Breast epithelium (tissue), 4 donors: ENCODE measurements at regions not wholly inside any gene's neighbourhood (a gene's known extent, or its start where the extent isn't known, plus 50 kb on each side); places are given as distances from the start of the nearest gene placed in this dataset.
A peak's percentile ranks its signal among the peaks of the same experiment; 100 is the strongest.
"Not testable (repeated sequence)": the region's sequence is repeated elsewhere in the genome, so short reads cannot be mapped to it uniquely, and the experiment has no call there.

Experiments used
- DNase-seq, 2 donors: peaks; one replicate each; pipeline ENCODE4 v3.0.0-alpha.2; 2019; ENCODE audit warnings: low spot score in 2 of 2
- H3K27ac ChIP-seq, 2 donors: fragments of 200-600 bp; sonication (generic) in 1 of 2; one replicate each; pipeline ENCODE4 v1.5.1; 2016 to 2019; ENCODE audit warnings: mild to moderate bottlenecking in 1 of 2
- H3K27me3 ChIP-seq, 2 donors: fragments of 200-600 bp; sonication (generic) in 1 of 2; one replicate each; pipeline versions ENCODE4 v1.5.1 to v1.6.0; 2017 to 2019; ENCODE audit warnings: control low read depth in 1 of 2, mild to moderate bottlenecking in 1 of 2
- H3K36me3 ChIP-seq: fragments of 200-600 bp; one replicate; pipeline ENCODE4 v1.5.1; 2019
- H3K4me1 ChIP-seq, 2 donors: fragments of 200-600 bp; sonication (generic); one replicate each; pipeline ENCODE4 v1.5.1; 2016 to 2019; ENCODE audit warnings: control low read depth in 1 of 2
- H3K4me3 ChIP-seq, 3 donors: fragments of 200-600 bp; sonication (generic); 1 replicate in 2 of 3; 2 replicates in 1 of 3; pipeline ENCODE4 v1.5.1; 2016 to 2019; ENCODE audit warnings: mild to moderate bottlenecking in 3 of 3, moderate library complexity in 2 of 3
- H3K9me3 ChIP-seq, 2 donors: fragments of 200-600 bp; sonication (generic) in 1 of 2; one replicate each; pipeline ENCODE4 v1.5.1; 2016 to 2019; ENCODE audit warnings: control low read depth in 1 of 2
- CTCF ChIP-seq, 3 donors: fragments of 450-650 bp; IDR thresholded peaks; one replicate each; pipeline ENCODE4 v1.5.1; 2016 to 2017; ENCODE audit warnings: antibody characterized with exemption in 3 of 3, mild to moderate bottlenecking in 3 of 3, moderate library complexity in 3 of 3
- POLR2A ChIP-seq: fragments of 450-650 bp; IDR thresholded peaks from one replicate; pipeline ENCODE4 v1.6.1; 2016; ENCODE audit warnings: antibody characterized with exemption, mild to moderate bottlenecking, moderate library complexity
- POLR2AphosphoS5 ChIP-seq, 3 donors: sonication (generic); formaldehyde crosslinking; IDR thresholded peaks; one replicate each; pipeline ENCODE4 v1.6.1; 2017; ENCODE audit warnings: antibody characterized with exemption in 3 of 3
- intact Hi-C: fragments of 100-400 bp; cut with DNase I; formaldehyde crosslinking; loops from one replicate; pipeline ENCODE4 v1.15.1; 2023; ENCODE audit warnings: low total_unique reads

- no peaks in the 10 kb centered on the region for H3K27me3 ChIP-seq
- H3K9me3 ChIP-seq, result no peaks in the 10 kb centered on the region
- intact Hi-C loops, result loop anchor here (5.0 kb wide), 1 partner anchor 200 kb away; no protein-coding TSS in a partner anchor
- no peaks in the 10 kb centered on the region for H3K4me1 ChIP-seq
- H3K36me3 ChIP-seq, result no peaks in the 10 kb centered on the region
- no peak overlapping the region for H3K4me3 ChIP-seq
- no peak overlapping the region for H3K27ac ChIP-seq
- TF ChIP-seq POLR2A (no peak), CTCF (IDR thresholded peaks at IDR 0.05) (no peak), POLR2AphosphoS5 (IDR thresholded peaks at IDR 0.05) (no peak)
- DNase-seq, result no peak
Measured at GRCh38 chr5:112552216-112552615, 133.1 kb upstream of the EPB41L4A start.

- H3K27ac ChIP-seq, result no peak overlapping the region
- TF ChIP-seq POLR2AphosphoS5 (IDR thresholded peaks at IDR 0.05) (no peak), POLR2A (no peak), CTCF (IDR thresholded peaks at IDR 0.05) (no peak)
- no peak overlapping the region for H3K4me3 ChIP-seq
- intact Hi-C loops, result loop anchor here (5.0 kb wide), 1 partner anchor 200 kb away; no protein-coding TSS in a partner anchor
- DNase-seq, result no peak
- no peaks in the 10 kb centered on the region for H3K27me3 ChIP-seq
- no peaks in the 10 kb centered on the region for H3K9me3 ChIP-seq
- H3K36me3 ChIP-seq, result no peaks in the 10 kb centered on the region
- no peaks in the 10 kb centered on the region for H3K4me1 ChIP-seq
Measured at GRCh38 chr5:112552791-112553190, 133.7 kb upstream of the EPB41L4A start.

- Histone ChIP-seq H3K27me3 (no peaks in the 10 kb centered on the region), H3K36me3 (no peaks in the 10 kb centered on the region), H3K4me3 (peak overlapping the region in 1 of 3 donors; percentile 39), H3K27ac (peak overlapping the region in 1 of 2 donors; percentile 19), H3K4me1 (no peaks in the 10 kb centered on the region), H3K9me3 (no peaks in the 10 kb centered on the region)
- TF ChIP-seq POLR2A (no peak), POLR2AphosphoS5 (IDR thresholded peaks at IDR 0.05) (no peak), CTCF (IDR thresholded peaks at IDR 0.05) (no peak)
- DNase-seq, result no peak
- intact Hi-C loops, result loop anchor here (5.0 kb wide), 1 partner anchor 198 kb away; no protein-coding TSS in a partner anchor
Measured at GRCh38 chr5:112554101-112554977, 135.3 kb upstream of the EPB41L4A start.

- Histone ChIP-seq H3K27ac (no peak overlapping the region), H3K9me3 (no peaks in the 10 kb centered on the region), H3K4me3 (no peak overlapping the region), H3K4me1 (no peaks in the 10 kb centered on the region), H3K27me3 (no peaks in the 10 kb centered on the region), H3K36me3 (no peaks in the 10 kb centered on the region)
- TF ChIP-seq POLR2AphosphoS5 (IDR thresholded peaks at IDR 0.05), result no peak
- no peak for TF ChIP-seq CTCF (IDR thresholded peaks at IDR 0.05)
- no peak for TF ChIP-seq POLR2A
- DNase-seq, result no peak
- intact Hi-C loops, result no loop called here
Measured at GRCh38 chr5:112555197-112555596, 136.1 kb upstream of the EPB41L4A start.

- intact Hi-C loops, result no loop called here
- DNase-seq, result no peak
- no peak for TF ChIP-seq POLR2A
- Histone ChIP-seq H3K27me3 (no peaks in the 10 kb centered on the region), H3K27ac (no peak overlapping the region), H3K4me3 (no peak overlapping the region), H3K9me3 (no peaks in the 10 kb centered on the region), H3K4me1 (no peaks in the 10 kb centered on the region), H3K36me3 (no peaks in the 10 kb centered on the region)
Measured at GRCh38 chr5:112555691-112556090, 136.6 kb upstream of the EPB41L4A start.

- H3K27me3 ChIP-seq, DNase-seq, H3K4me1 ChIP-seq, H3K4me3 ChIP-seq, H3K36me3 ChIP-seq, H3K27ac ChIP-seq, intact Hi-C loops: not testable (repeated sequence)
- H3K9me3 ChIP-seq, result peaks cover 8 to 12% of the 10 kb centered on the region in 2 donors
Measured at GRCh38 chr5:112559501-112559900, 140.4 kb upstream of the EPB41L4A start.
